ENCODE measurements at regions not wholly inside any gene's neighbourhood (a gene's known extent, or its start where the extent isn't known, plus 50 kb on each side); places are given as distances from the start of the nearest gene placed in this dataset.

- DNase-seq, result no peak
Observed at GRCh38 chr21:40990366-40990765, 143.4 kb upstream of the DSCAM start.

- no peak for DNase-seq
Observed at GRCh38 chr21:40997831-40998230, 150.9 kb upstream of the DSCAM start.

- no peak for DNase-seq
Observed at GRCh38 chr21:41000838-41001237, 153.9 kb upstream of the DSCAM start.

- DNase-seq, result no peak
Observed at GRCh38 chr21:41006636-41007035, 159.7 kb upstream of the DSCAM start.

- no peak for DNase-seq
Observed at GRCh38 chr21:41008351-41008750, 159.6 kb upstream of the BACE2 start.

GRCh38 chr21:41008974-41009373, 159.0 kb upstream of the BACE2 start:
- DNase-seq, result no peak

GRCh38 chr21:41009398-41010100, 158.4 kb upstream of the BACE2 start:
- peak; percentile 15 for DNase-seq

- no peak for DNase-seq
Observed at GRCh38 chr21:41010101-41010435, 157.9 kb upstream of the BACE2 start.

GRCh38 chr21:41011098-41011731, 156.7 kb upstream of the BACE2 start:
- peak; percentile 27 for DNase-seq

GRCh38 chr21:41011951-41012366, 156.0 kb upstream of the BACE2 start:
- peak; percentile 25 for DNase-seq

- no peak for DNase-seq
Observed at GRCh38 chr21:41012425-41012824, 155.5 kb upstream of the BACE2 start.

GRCh38 chr21:41016472-41016871, 151.5 kb upstream of the BACE2 start:
- peak; percentile 31 for DNase-seq

GRCh38 chr21:41018431-41018830, 149.5 kb upstream of the BACE2 start:
- no peak for DNase-seq

- DNase-seq, result no peak
Observed at GRCh38 chr21:41023936-41024335, 144.0 kb upstream of the BACE2 start.

- peak; percentile 19 for DNase-seq
Observed at GRCh38 chr21:41024341-41024740, 143.6 kb upstream of the BACE2 start.

- DNase-seq, result peak; percentile 94
Observed at GRCh38 chr21:41024746-41025254, 143.2 kb upstream of the BACE2 start.

- no peak for DNase-seq
Observed at GRCh38 chr21:41029571-41029970, 138.4 kb upstream of the BACE2 start.

- DNase-seq, result no peak
Observed at GRCh38 chr21:41031701-41032220, 136.2 kb upstream of the BACE2 start.

- no peak for DNase-seq
Observed at GRCh38 chr21:41032541-41032940, 135.4 kb upstream of the BACE2 start.

GRCh38 chr21:41037212-41037611, 130.7 kb upstream of the BACE2 start:
- no peak for DNase-seq

- no peak for DNase-seq
Observed at GRCh38 chr21:41037936-41038335, 130.0 kb upstream of the BACE2 start.

- no peak for DNase-seq
Observed at GRCh38 chr21:41043014-41043413, 124.9 kb upstream of the BACE2 start.

- DNase-seq, result peak; percentile 69
Observed at GRCh38 chr21:41045534-41046268, 122.3 kb upstream of the BACE2 start.

GRCh38 chr21:41048145-41048544, 119.8 kb upstream of the BACE2 start:
- DNase-seq, result no peak
